ENCODE measurements at regions not wholly inside any gene's neighbourhood (a gene's known extent, or its start where the extent isn't known, plus 50 kb on each side); places are given as distances from the start of the nearest gene placed in this dataset.

DNA sequence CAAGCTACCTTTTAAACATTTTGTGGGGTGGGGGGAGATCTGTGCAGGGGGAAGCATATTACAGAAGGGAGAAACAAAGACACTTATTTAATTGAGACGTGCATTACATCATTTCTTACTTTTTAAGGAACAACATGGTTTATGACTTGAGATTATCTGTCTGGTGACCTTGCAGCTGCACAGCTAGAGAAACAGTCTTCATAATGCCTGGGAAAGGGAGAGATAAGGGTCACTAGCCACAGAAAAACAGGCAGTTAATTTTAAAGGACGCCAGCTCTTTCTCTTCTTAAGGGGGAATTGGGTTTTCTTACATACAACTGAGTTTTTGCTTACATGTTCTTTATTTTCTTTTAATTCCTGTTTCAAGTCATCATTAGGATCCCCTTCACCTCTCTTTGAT, 147.9 kb downstream of the SST start:
- Histone ChIP-seq H3K36me3 (ENCODE audit: insufficient read depth, low read length) (no peaks in the 10 kb centered on the region), H3K79me2 (replicated peaks; ENCODE audit: insufficient read depth, low read length) (no peaks in the 10 kb centered on the region), H2AFZ (ENCODE audit: low read depth, low read length) (no peak overlapping the region), H3K9me3 (ENCODE audit: low read length) (no peaks in the 10 kb centered on the region), H3F3A (ENCODE audit: insufficient read depth, low read length, poor library complexity, severe bottlenecking) (no peaks in the 10 kb centered on the region), H3K27ac (ENCODE audit: low read length) (no peak overlapping the region), H3K9ac (ENCODE audit: low read length) (no peak overlapping the region), H4K20me1 (ENCODE audit: insufficient read depth) (no peaks in the 10 kb centered on the region), H3K27me3 (ENCODE audit: insufficient read depth, low read depth, low read length) (no peaks in the 10 kb centered on the region), H3K4me2 (ENCODE audit: low read length) (no peak overlapping the region), H3K4me3 (ENCODE audit: low read length) (no peak overlapping the region), H3K9me2 (ENCODE audit: insufficient read depth, low read length) (no peaks in the 10 kb centered on the region)
- TF ChIP-seq EZH2 (IDR thresholded peaks at IDR 0.05; ENCODE audit: borderline replicate concordance, insufficient read depth, low read length, poor library complexity, severe bottlenecking) = no peak
- TF ChIP-seq SMC3 (conservative IDR thresholded peaks at IDR 0.05; ENCODE audit: poor library complexity) = no peak
- TF ChIP-seq, protein P1, sequence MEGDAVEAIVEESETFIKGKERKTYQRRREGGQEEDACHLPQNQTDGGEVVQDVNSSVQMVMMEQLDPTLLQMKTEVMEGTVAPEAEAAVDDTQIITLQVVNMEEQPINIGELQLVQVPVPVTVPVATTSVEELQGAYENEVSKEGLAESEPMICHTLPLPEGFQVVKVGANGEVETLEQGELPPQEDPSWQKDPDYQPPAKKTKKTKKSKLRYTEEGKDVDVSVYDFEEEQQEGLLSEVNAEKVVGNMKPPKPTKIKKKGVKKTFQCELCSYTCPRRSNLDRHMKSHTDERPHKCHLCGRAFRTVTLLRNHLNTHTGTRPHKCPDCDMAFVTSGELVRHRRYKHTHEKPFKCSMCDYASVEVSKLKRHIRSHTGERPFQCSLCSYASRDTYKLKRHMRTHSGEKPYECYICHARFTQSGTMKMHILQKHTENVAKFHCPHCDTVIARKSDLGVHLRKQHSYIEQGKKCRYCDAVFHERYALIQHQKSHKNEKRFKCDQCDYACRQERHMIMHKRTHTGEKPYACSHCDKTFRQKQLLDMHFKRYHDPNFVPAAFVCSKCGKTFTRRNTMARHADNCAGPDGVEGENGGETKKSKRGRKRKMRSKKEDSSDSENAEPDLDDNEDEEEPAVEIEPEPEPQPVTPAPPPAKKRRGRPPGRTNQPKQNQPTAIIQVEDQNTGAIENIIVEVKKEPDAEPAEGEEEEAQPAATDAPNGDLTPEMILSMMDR (IDR thresholded peaks at IDR 0.05; ENCODE audit: poor library complexity, severe bottlenecking) = no peak
- TF ChIP-seq POLR2AphosphoS5 (IDR thresholded peaks at IDR 0.05) = no peak
- TF ChIP-seq, protein P2, sequence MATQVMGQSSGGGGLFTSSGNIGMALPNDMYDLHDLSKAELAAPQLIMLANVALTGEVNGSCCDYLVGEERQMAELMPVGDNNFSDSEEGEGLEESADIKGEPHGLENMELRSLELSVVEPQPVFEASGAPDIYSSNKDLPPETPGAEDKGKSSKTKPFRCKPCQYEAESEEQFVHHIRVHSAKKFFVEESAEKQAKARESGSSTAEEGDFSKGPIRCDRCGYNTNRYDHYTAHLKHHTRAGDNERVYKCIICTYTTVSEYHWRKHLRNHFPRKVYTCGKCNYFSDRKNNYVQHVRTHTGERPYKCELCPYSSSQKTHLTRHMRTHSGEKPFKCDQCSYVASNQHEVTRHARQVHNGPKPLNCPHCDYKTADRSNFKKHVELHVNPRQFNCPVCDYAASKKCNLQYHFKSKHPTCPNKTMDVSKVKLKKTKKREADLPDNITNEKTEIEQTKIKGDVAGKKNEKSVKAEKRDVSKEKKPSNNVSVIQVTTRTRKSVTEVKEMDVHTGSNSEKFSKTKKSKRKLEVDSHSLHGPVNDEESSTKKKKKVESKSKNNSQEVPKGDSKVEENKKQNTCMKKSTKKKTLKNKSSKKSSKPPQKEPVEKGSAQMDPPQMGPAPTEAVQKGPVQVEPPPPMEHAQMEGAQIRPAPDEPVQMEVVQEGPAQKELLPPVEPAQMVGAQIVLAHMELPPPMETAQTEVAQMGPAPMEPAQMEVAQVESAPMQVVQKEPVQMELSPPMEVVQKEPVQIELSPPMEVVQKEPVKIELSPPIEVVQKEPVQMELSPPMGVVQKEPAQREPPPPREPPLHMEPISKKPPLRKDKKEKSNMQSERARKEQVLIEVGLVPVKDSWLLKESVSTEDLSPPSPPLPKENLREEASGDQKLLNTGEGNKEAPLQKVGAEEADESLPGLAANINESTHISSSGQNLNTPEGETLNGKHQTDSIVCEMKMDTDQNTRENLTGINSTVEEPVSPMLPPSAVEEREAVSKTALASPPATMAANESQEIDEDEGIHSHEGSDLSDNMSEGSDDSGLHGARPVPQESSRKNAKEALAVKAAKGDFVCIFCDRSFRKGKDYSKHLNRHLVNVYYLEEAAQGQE (IDR thresholded peaks at IDR 0.05; ENCODE audit: borderline replicate concordance) = no peak

GRCh38 chr3:187521546-187521945, 148.6 kb downstream of the SST start:
- H3K4me2 ChIP-seq (ENCODE audit: low read length) = no peak overlapping the region
- TF ChIP-seq SMC3 (conservative IDR thresholded peaks at IDR 0.05; ENCODE audit: poor library complexity) (no peak), TAF1 (IDR thresholded peaks at IDR 0.05; ENCODE audit: low read depth) (no peak), MXI1 (conservative IDR thresholded peaks at IDR 0.05; ENCODE audit: poor library complexity, severe bottlenecking) (no peak), EP300 (conservative IDR thresholded peaks at IDR 0.05; ENCODE audit: poor library complexity, severe bottlenecking) (no peak), RAD21 (conservative IDR thresholded peaks at IDR 0.05) (no peak), POLR2AphosphoS5 (IDR thresholded peaks at IDR 0.05) (no peak), EZH2 (IDR thresholded peaks at IDR 0.05; ENCODE audit: borderline replicate concordance, insufficient read depth, low read length, poor library complexity, severe bottlenecking) (no peak)
- TF ChIP-seq, protein P2 (IDR thresholded peaks at IDR 0.05; ENCODE audit: borderline replicate concordance) = no peak
- TF ChIP-seq, protein P1 (IDR thresholded peaks at IDR 0.05; ENCODE audit: poor library complexity, severe bottlenecking) = no peak
- H3K79me2 ChIP-seq (replicated peaks; ENCODE audit: insufficient read depth, low read length) = no peaks in the 10 kb centered on the region
- H4K20me1 ChIP-seq (ENCODE audit: insufficient read depth) = no peaks in the 10 kb centered on the region
- H2AFZ ChIP-seq (ENCODE audit: low read depth, low read length) = no peak overlapping the region
- H3K27ac ChIP-seq (ENCODE audit: low read length) = no peak overlapping the region
- no peaks in the 10 kb centered on the region for H3K9me3 ChIP-seq (ENCODE audit: low read length)
- H3K9ac ChIP-seq (ENCODE audit: low read length) = no peak overlapping the region
- no peaks in the 10 kb centered on the region for H3K36me3 ChIP-seq (ENCODE audit: insufficient read depth, low read length)
- H3K4me3 ChIP-seq (ENCODE audit: low read length) = no peak overlapping the region
- H3F3A ChIP-seq (ENCODE audit: insufficient read depth, low read length, poor library complexity, severe bottlenecking) = no peaks in the 10 kb centered on the region
- no peaks in the 10 kb centered on the region for H3K9me2 ChIP-seq (ENCODE audit: insufficient read depth, low read length)
- no peaks in the 10 kb centered on the region for H3K27me3 ChIP-seq (ENCODE audit: insufficient read depth, low read depth, low read length)
